Trophoblast cell (in vitro differentiated cells and primary cell): ENCODE measurements at regions not wholly inside any gene's neighbourhood (a gene's known extent, or its start where the extent isn't known, plus 50 kb on each side); places are given as distances from the start of the nearest gene placed in this dataset.

ENCODE experiments used
- DNase-seq, 2 donors: peaks; one replicate each; pipeline ENCODE4 v3.0.0-alpha.2; 2016
- H2AFZ ChIP-seq: 2 replicates; pipeline ENCODE4 v1.6.1; 2013; ENCODE audit warnings: low read length, moderate library complexity, mild to moderate bottlenecking; ENCODE audit not compliant: insufficient read depth, poor library complexity
- H2AK5ac ChIP-seq: 2 replicates; pipeline ENCODE4 v1.6.1; 2013; ENCODE audit warnings: mild to moderate bottlenecking, low read length
- H2BK120ac ChIP-seq: 2 replicates; pipeline ENCODE4 v1.6.1; 2013; ENCODE audit warnings: low read length, mild to moderate bottlenecking, moderate library complexity; ENCODE audit not compliant: insufficient read depth, poor library complexity
- H2BK12ac ChIP-seq: 2 replicates; pipeline ENCODE4 v1.6.1; 2013; ENCODE audit warnings: mild to moderate bottlenecking, low read length, moderate library complexity
- H2BK5ac ChIP-seq: 2 replicates; pipeline ENCODE4 v1.6.1; 2013; ENCODE audit warnings: low read length, low read depth, moderate library complexity, mild to moderate bottlenecking; ENCODE audit not compliant: poor library complexity
- H3K14ac ChIP-seq: 2 replicates; pipeline ENCODE4 v1.6.1; 2013; ENCODE audit warnings: mild to moderate bottlenecking, low read length
- H3K18ac ChIP-seq: 2 replicates; pipeline ENCODE4 v1.6.1; 2013; ENCODE audit warnings: mild to moderate bottlenecking, low read length
- H3K23ac ChIP-seq: 2 replicates; pipeline ENCODE4 v1.6.1; 2013; ENCODE audit warnings: low read length
- H3K27ac ChIP-seq: 2 replicates; pipeline ENCODE4 v1.5.1; 2013; ENCODE audit warnings: low read depth, mild to moderate bottlenecking, inconsistent platforms, low read length, moderate library complexity
- H3K27me3 ChIP-seq: 2 replicates; pipeline ENCODE4 v1.6.1; 2013; ENCODE audit warnings: inconsistent platforms, mild to moderate bottlenecking, low read length, moderate library complexity; ENCODE audit not compliant: insufficient read depth
- H3K36me3 ChIP-seq, 2 experiments: 1 replicate in 1 of 2; 2 replicates in 1 of 2; pipeline ENCODE4 v1.6.1; 2013; ENCODE audit warnings: low read length in 2 of 2, mild to moderate bottlenecking in 2 of 2, moderate library complexity in 1 of 2; ENCODE audit not compliant: insufficient read depth in 2 of 2, control insufficient read depth in 1 of 2
- H3K4ac ChIP-seq: 2 replicates; pipeline ENCODE4 v1.6.1; 2013; ENCODE audit warnings: low read depth, mild to moderate bottlenecking, low read length, moderate library complexity
- H3K4me1 ChIP-seq, 2 experiments: 1 replicate in 1 of 2; 2 replicates in 1 of 2; pipeline ENCODE4 v1.6.1; 2013; ENCODE audit warnings: low read length in 2 of 2, mild to moderate bottlenecking in 2 of 2, moderate library complexity in 1 of 2; ENCODE audit not compliant: insufficient read depth in 2 of 2, control insufficient read depth in 1 of 2
- H3K4me2 ChIP-seq: 2 replicates; pipeline ENCODE4 v1.6.1; 2013; ENCODE audit warnings: inconsistent platforms, mild to moderate bottlenecking, low read length, moderate library complexity
- H3K4me3 ChIP-seq: 2 replicates; pipeline ENCODE4 v1.5.1; 2013; ENCODE audit warnings: mild to moderate bottlenecking, low read depth, low read length, inconsistent platforms
- H3K79me1 ChIP-seq: one replicate; pipeline ENCODE4 v1.6.1; 2013; ENCODE audit warnings: low read length
- H3K79me2 ChIP-seq: 2 replicates; pipeline ENCODE4 v1.6.1; 2013; ENCODE audit warnings: low read length, mild to moderate bottlenecking; ENCODE audit not compliant: control insufficient read depth, insufficient read depth, poor library complexity
- H3K9ac ChIP-seq: 2 replicates; pipeline ENCODE4 v1.6.1; 2013; ENCODE audit warnings: mild to moderate bottlenecking, low read length
- H3K9me3 ChIP-seq: 2 replicates; pipeline ENCODE4 v1.6.1; 2013; ENCODE audit warnings: low read depth, mild to moderate bottlenecking, control low read depth, inconsistent platforms, low read length; ENCODE audit not compliant: insufficient read depth
- H4K12ac ChIP-seq: 2 replicates; pipeline ENCODE4 v1.6.1; 2013; ENCODE audit warnings: low read depth, mild to moderate bottlenecking, low read length, moderate library complexity
- H4K8ac ChIP-seq: 2 replicates; pipeline ENCODE4 v1.6.1; 2013; ENCODE audit warnings: low read depth, mild to moderate bottlenecking, low read length, moderate library complexity
- H4K91ac ChIP-seq: one replicate; pipeline ENCODE4 v1.6.1; 2013; ENCODE audit warnings: low read depth, mild to moderate bottlenecking, low read length, moderate library complexity
- WGBS: extraction: QIAGEN DNeasy Blood & Tissue Kit; methylation state at CpG from one replicate; pipeline ENCODE4 v1.1.7; 2013; ENCODE audit warnings: missing lambda C conversion rate; ENCODE audit not compliant: insufficient read length, insufficient coverage; ENCODE audit errors: extremely low coverage; 5-methylcytosine and 5-hydroxymethylcytosine counted together

DNA sequence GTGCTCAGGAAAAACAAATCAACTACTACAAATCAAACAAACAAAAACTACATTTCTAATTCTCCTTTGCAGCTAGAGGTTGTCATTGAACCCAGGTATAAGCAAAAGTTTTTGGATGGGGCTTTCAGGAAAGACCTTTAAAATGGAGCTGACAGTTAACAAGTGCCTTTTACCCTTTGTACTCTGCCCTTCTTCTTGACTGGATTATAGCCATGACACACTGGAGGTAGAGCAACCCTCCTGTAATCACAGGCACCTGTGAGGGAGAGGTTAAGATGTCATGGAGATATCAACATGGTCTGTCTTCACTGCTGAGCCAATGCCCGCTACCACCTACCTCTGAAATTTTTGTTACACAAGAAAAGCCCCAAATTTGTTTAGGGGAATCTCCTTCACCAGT, 100.0 kb upstream of the GLS start:
- Histone ChIP-seq H4K91ac (no peak overlapping the region), H3K79me1 (no peaks in the 10 kb centered on the region), H3K4me3 (no peak overlapping the region), H3K27ac (no peak overlapping the region), H4K12ac (no peak overlapping the region), H3K9me3 (no peaks in the 10 kb centered on the region), H3K23ac (no peak overlapping the region), H3K4ac (no peak overlapping the region), H2AK5ac (no peak overlapping the region), H3K4me1 (no peaks in the 10 kb centered on the region), H3K4me2 (no peak overlapping the region), H3K79me2 (no peaks in the 10 kb centered on the region), H3K27me3 (no peaks in the 10 kb centered on the region), H3K9ac (no peak overlapping the region), H2BK120ac (no peak overlapping the region), H2BK5ac (no peak overlapping the region), H4K8ac (no peak overlapping the region), H2AFZ (no peak overlapping the region), H3K36me3 (no peaks in the 10 kb centered on the region), H3K18ac (no peak overlapping the region), H2BK12ac (no peak overlapping the region), H3K14ac (no peak overlapping the region)
- no CpG with 5 or more reads among the region's 1 CpG for WGBS
- DNase-seq, result no peak

- H4K91ac ChIP-seq, result no peak overlapping the region
- H3K4ac ChIP-seq, result no peak overlapping the region
- H4K8ac ChIP-seq, result no peak overlapping the region
- H2AK5ac ChIP-seq, result no peak overlapping the region
- DNase-seq, result peak; percentile 11 to 66
- H3K14ac ChIP-seq, result no peak overlapping the region
- no peak overlapping the region for H2AFZ ChIP-seq
- H3K9ac ChIP-seq, result no peak overlapping the region
- H3K4me1 ChIP-seq, result peaks cover 0 to 6% of the 10 kb centered on the region in 2 experiments
- H2BK120ac ChIP-seq, result no peak overlapping the region
- no peak overlapping the region for H3K27ac ChIP-seq
- H3K4me2 ChIP-seq, result no peak overlapping the region
- no peaks in the 10 kb centered on the region for H3K36me3 ChIP-seq
- H3K23ac ChIP-seq, result no peak overlapping the region
- H2BK12ac ChIP-seq, result no peak overlapping the region
- H4K12ac ChIP-seq, result no peak overlapping the region
- no peaks in the 10 kb centered on the region for H3K79me2 ChIP-seq
- no peak overlapping the region for H3K4me3 ChIP-seq
- H3K18ac ChIP-seq, result no peak overlapping the region
- H3K27me3 ChIP-seq, result no peaks in the 10 kb centered on the region
- H3K9me3 ChIP-seq, result no peaks in the 10 kb centered on the region
- H2BK5ac ChIP-seq, result no peak overlapping the region
- WGBS, result no CpG with 5 or more reads among the region's 4 CpGs
- no peaks in the 10 kb centered on the region for H3K79me1 ChIP-seq
Observed at GRCh38 chr2:190781604-190782198, 98.9 kb upstream of the GLS start.

DNA sequence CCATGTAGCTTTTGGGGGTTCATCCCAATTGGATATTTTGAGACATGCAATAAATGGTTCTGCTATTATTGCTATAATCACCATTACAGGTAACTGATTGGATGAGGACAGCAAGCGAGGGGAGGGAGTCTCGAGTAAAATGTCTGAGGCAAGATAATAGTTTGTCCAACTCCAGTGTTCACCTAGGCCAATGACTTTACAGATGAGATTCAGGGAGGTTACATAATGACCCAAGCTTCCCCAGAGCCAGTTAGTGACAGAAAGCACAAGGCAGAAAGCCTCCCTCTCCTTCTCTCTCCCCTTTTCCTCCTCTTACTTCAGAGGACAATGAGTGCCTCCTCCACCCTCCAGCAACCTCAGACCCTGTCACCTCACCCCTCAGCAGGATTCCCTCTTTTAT, 98.4 kb upstream of the GLS start:
- no peak overlapping the region for H3K4ac ChIP-seq
- no peaks in the 10 kb centered on the region for H3K79me1 ChIP-seq
- no peaks in the 10 kb centered on the region for H3K27me3 ChIP-seq
- no peaks in the 10 kb centered on the region for H3K36me3 ChIP-seq
- no peak overlapping the region for H3K18ac ChIP-seq
- no peaks in the 10 kb centered on the region for H3K9me3 ChIP-seq
- peak overlapping the region; percentile 8 for H2BK12ac ChIP-seq
- no peak overlapping the region for H2BK5ac ChIP-seq
- no peak overlapping the region for H4K8ac ChIP-seq
- no peak overlapping the region for H4K91ac ChIP-seq
- no peaks in the 10 kb centered on the region for H3K79me2 ChIP-seq
- WGBS, result no CpG with 5 or more reads among the region's 2 CpGs
- no peak for DNase-seq
- H2AK5ac ChIP-seq, result no peak overlapping the region
- no peak overlapping the region for H3K4me3 ChIP-seq
- H3K4me2 ChIP-seq, result no peak overlapping the region
- no peak overlapping the region for H3K9ac ChIP-seq
- no peak overlapping the region for H4K12ac ChIP-seq
- H3K23ac ChIP-seq, result no peak overlapping the region
- H2AFZ ChIP-seq, result no peak overlapping the region
- H3K4me1 ChIP-seq, result peaks cover 0 to 8% of the 10 kb centered on the region in 2 experiments
- H3K27ac ChIP-seq, result no peak overlapping the region
- H2BK120ac ChIP-seq, result no peak overlapping the region
- no peak overlapping the region for H3K14ac ChIP-seq

DNA sequence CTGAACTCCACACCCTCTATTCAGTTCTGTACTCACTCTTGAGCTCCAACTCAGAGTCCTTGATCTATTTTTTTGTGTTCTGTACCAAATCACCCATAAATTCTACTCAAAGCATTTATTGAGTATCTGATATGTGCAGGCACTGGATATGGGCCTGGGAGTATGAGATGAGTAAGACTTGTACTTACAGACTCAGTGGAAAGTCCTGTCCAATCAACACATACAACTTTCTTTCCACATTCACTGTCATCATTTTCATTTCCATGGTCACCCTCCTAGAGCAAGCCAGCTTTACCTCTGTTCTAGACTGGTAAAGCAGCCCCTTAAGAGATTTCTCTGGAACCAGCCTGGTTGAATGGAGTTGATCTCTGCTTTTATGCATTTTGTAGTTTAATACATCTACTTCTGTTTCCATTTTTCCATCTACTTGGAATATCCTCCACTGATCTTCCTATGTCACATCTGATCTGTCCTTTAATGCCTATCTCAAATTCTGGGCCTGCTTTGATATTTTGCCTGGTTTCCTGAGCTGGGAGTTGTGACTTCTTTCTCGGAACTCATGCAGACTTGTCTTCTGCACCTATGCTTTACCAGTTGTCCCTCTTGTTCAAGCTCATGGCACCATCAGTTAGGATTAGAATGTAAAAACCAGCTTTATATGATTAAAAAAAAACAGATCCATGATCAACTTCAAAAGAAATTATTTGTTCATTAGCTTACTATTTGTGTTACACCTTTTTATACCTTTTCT, 96.9 kb upstream of the GLS start:
- H3K27ac ChIP-seq, result no peak overlapping the region
- no peaks in the 10 kb centered on the region for H3K79me1 ChIP-seq
- H3K79me2 ChIP-seq, result no peaks in the 10 kb centered on the region
- WGBS, result no CpG with 5 or more reads among the region's 1 CpG
- no peak overlapping the region for H3K14ac ChIP-seq
- no peak overlapping the region for H4K91ac ChIP-seq
- H3K18ac ChIP-seq, result no peak overlapping the region
- H3K4ac ChIP-seq, result no peak overlapping the region
- H2BK5ac ChIP-seq, result no peak overlapping the region
- no peak overlapping the region for H2AK5ac ChIP-seq
- H3K36me3 ChIP-seq, result no peaks in the 10 kb centered on the region
- H2BK12ac ChIP-seq, result no peak overlapping the region
- H4K12ac ChIP-seq, result no peak overlapping the region
- H3K27me3 ChIP-seq, result no peaks in the 10 kb centered on the region
- no peak for DNase-seq
- no peaks in the 10 kb centered on the region for H3K9me3 ChIP-seq
- no peak overlapping the region for H3K4me2 ChIP-seq
- H2BK120ac ChIP-seq, result no peak overlapping the region
- H3K23ac ChIP-seq, result no peak overlapping the region
- H4K8ac ChIP-seq, result no peak overlapping the region
- H2AFZ ChIP-seq, result no peak overlapping the region
- no peak overlapping the region for H3K9ac ChIP-seq
- H3K4me3 ChIP-seq, result no peak overlapping the region
- peaks cover 0 to 8% of the 10 kb centered on the region in 2 experiments for H3K4me1 ChIP-seq
